Erythroblast (primary cell): ENCODE measurements at regions not wholly inside any gene's neighbourhood (a gene's known extent, or its start where the extent isn't known, plus 50 kb on each side); places are given as distances from the start of the nearest gene placed in this dataset.

Source experiments
- GATA1 ChIP-seq: IDR thresholded peaks from 2 replicates; pipeline ENCODE4 v1.6.1; 2011; ENCODE audit warnings: low read depth, mild to moderate bottlenecking, control low read depth, low read length, moderate library complexity
- POLR2A ChIP-seq: IDR thresholded peaks from 2 replicates; pipeline ENCODE4 v1.6.1; 2011; ENCODE audit warnings: mild to moderate bottlenecking, low read length

- TF ChIP-seq POLR2A (no peak), GATA1 (no peak)
Measured at GRCh38 chr11:131037873-131038272, 121.6 kb upstream of the SNX19 start.
